ENCODE measurements at regions not wholly inside any gene's neighbourhood (a gene's known extent, or its start where the extent isn't known, plus 50 kb on each side); places are given as distances from the start of the nearest gene placed in this dataset.

DNA sequence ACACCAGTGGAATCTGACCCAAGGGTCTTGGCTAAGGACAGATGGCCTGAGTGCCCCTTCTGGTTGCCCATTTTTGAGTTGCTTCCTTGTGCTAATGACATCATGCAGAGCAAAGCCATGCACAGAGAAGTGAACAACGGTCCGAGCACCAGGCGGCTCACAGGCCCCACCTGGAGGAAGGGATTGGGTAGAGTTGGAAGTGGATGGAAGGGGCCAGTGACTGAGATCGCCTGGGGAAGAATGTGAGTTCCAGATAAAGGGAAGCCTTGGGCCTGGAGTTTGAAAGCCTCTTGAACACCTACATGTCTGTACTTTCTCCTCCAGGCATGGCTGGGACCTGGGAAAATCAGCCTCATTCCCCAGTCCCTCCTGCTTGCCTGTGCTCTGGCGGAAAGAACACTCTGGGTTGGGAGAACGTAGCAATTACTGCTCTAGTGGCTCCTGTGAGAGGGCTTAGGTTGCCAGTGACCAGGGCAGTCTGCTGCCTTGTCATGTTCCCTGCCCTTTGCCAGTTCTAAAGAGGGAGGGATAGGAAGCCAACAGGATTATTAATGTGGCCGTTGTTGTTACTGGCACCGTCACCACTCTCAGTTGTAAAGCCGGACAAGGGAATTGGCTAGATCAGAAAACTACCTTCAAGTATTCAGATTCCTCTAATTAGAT, 62.5 kb upstream of the PTPN3 start:
- H3K79me2 ChIP-seq (ENCODE audit: control insufficient read depth, insufficient read depth, low read length) = no peaks in the 10 kb centered on the region
- H3K4me2 ChIP-seq (ENCODE audit: control insufficient read depth, insufficient read depth) = no peak overlapping the region
- DNase-seq (ENCODE audit: low read depth, low spot score) (no peak), FAIRE-seq (no peak), ATAC-seq (no peak)
- H3K9me3 ChIP-seq (replicated peaks; ENCODE audit: control insufficient read depth, insufficient read depth, low read length) = no peaks in the 10 kb centered on the region
- peaks cover 0 to 7% of the 10 kb centered on the region in 2 experiments; a peak in 2 of 4 replicates for H3K27me3 ChIP-seq (replicated peaks in 1 of 2; ENCODE audit: control insufficient read depth in 2 of 2, insufficient read depth in 2 of 2, low read length in 1 of 2)
- CTCF ChIA-PET = no interaction called here
- no peak overlapping the region for H3K9ac ChIP-seq (ENCODE audit: control insufficient read depth, insufficient read depth, low read length)
- BruUV-seq (replicated peaks) = no TSS peak
- H2AFZ ChIP-seq (ENCODE audit: control insufficient read depth, low read depth, low read length) = no peak overlapping the region
- H3K27ac ChIP-seq (ENCODE audit: control insufficient read depth, insufficient read depth) = no peak overlapping the region
- H3K4me1 ChIP-seq (ENCODE audit: control insufficient read depth, insufficient read depth, low read length) = no peaks in the 10 kb centered on the region
- RAD21 ChIA-PET (ENCODE audit: unreplicated experiment) = no interaction called here
- in situ Hi-C loops (cut with MboI) = no loop called here
- no peaks in the 10 kb centered on the region for H4K20me1 ChIP-seq (ENCODE audit: control insufficient read depth, insufficient read depth)
- TF ChIP-seq KDM1A (IDR thresholded peaks at IDR 0.05; ENCODE audit: borderline replicate concordance) (no peak), NFIC (IDR thresholded peaks at IDR 0.05; ENCODE audit: low read depth, low read length) (no peak), YY1 (IDR thresholded peaks at IDR 0.05; ENCODE audit: low read depth, low read length) (no peak), RAD21 (IDR thresholded peaks at IDR 0.05; ENCODE audit: insufficient read depth, low read depth, low read length) (no peak), CHD2 (IDR thresholded peaks at IDR 0.05; ENCODE audit: borderline replicate concordance, low read depth, low read length) (no peak), MYC (IDR thresholded peaks at IDR 0.05; ENCODE audit: insufficient read depth, insufficient read length, insufficient replicate concordance, low read length, severe bottlenecking) (no peak), BHLHE40 (IDR thresholded peaks at IDR 0.05; ENCODE audit: borderline replicate concordance in 1 of 2, low read depth in 2 of 2, low read length in 1 of 2) (no peak), RELA (IDR thresholded peaks at IDR 0.05; ENCODE audit: borderline replicate concordance, partially characterized antibody) (no peak), KLF5 (IDR thresholded peaks at IDR 0.05; ENCODE audit: partially characterized antibody) (no peak), POLR2AphosphoS2 (IDR thresholded peaks at IDR 0.05; ENCODE audit: low read depth, low read length) (no peak), HDGF (IDR thresholded peaks at IDR 0.05) (no peak), HDAC6 (IDR thresholded peaks at IDR 0.05; ENCODE audit: unreplicated experiment) (no peak), ESRRA (IDR thresholded peaks at IDR 0.05; ENCODE audit: low read length) (no peak), SREBF2 (IDR thresholded peaks at IDR 0.05; ENCODE audit: low read length) (no peak)
- TF ChIP-seq, protein P1, sequence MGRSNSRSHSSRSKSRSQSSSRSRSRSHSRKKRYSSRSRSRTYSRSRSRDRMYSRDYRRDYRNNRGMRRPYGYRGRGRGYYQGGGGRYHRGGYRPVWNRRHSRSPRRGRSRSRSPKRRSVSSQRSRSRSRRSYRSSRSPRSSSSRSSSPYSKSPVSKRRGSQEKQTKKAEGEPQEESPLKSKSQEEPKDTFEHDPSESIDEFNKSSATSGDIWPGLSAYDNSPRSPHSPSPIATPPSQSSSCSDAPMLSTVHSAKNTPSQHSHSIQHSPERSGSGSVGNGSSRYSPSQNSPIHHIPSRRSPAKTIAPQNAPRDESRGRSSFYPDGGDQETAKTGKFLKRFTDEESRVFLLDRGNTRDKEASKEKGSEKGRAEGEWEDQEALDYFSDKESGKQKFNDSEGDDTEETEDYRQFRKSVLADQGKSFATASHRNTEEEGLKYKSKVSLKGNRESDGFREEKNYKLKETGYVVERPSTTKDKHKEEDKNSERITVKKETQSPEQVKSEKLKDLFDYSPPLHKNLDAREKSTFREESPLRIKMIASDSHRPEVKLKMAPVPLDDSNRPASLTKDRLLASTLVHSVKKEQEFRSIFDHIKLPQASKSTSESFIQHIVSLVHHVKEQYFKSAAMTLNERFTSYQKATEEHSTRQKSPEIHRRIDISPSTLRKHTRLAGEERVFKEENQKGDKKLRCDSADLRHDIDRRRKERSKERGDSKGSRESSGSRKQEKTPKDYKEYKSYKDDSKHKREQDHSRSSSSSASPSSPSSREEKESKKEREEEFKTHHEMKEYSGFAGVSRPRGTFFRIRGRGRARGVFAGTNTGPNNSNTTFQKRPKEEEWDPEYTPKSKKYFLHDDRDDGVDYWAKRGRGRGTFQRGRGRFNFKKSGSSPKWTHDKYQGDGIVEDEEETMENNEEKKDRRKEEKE (IDR thresholded peaks at IDR 0.05) = no peak
- TF ChIP-seq, protein P2, sequence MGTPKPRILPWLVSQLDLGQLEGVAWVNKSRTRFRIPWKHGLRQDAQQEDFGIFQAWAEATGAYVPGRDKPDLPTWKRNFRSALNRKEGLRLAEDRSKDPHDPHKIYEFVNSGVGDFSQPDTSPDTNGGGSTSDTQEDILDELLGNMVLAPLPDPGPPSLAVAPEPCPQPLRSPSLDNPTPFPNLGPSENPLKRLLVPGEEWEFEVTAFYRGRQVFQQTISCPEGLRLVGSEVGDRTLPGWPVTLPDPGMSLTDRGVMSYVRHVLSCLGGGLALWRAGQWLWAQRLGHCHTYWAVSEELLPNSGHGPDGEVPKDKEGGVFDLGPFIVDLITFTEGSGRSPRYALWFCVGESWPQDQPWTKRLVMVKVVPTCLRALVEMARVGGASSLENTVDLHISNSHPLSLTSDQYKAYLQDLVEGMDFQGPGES (IDR thresholded peaks at IDR 0.05) = no peak
- TF ChIP-seq, protein P3, sequence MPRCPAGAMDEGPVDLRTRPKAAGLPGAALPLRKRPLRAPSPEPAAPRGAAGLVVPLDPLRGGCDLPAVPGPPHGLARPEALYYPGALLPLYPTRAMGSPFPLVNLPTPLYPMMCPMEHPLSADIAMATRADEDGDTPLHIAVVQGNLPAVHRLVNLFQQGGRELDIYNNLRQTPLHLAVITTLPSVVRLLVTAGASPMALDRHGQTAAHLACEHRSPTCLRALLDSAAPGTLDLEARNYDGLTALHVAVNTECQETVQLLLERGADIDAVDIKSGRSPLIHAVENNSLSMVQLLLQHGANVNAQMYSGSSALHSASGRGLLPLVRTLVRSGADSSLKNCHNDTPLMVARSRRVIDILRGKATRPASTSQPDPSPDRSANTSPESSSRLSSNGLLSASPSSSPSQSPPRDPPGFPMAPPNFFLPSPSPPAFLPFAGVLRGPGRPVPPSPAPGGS (IDR thresholded peaks at IDR 0.05; ENCODE audit: borderline replicate concordance, insufficient read depth, low read depth, low read length, poor library complexity, severe bottlenecking) = no peak
- no peak overlapping the region for H3K4me3 ChIP-seq
- intact Hi-C loops (cut with micrococcal nuclease; ENCODE audit: unreplicated experiment) = no loop called here
- POLR2A ChIA-PET = no interaction called here
- no peaks in the 10 kb centered on the region for H3K36me3 ChIP-seq (ENCODE audit: control insufficient read depth in 2 of 2, insufficient read depth in 2 of 2, low read length in 1 of 2)
- 64% methylated on average over 9 of the region's 9 CpGs for WGBS (ENCODE audit: insufficient coverage, insufficient replicate concordance, low lambda C conversion rate, missing lambda C conversion rate)
- SMC1A ChIA-PET (ENCODE audit: uncharacterized antibody, unreplicated experiment) = no interaction called here
